ENCODE measurements at regions not wholly inside any gene's neighbourhood (a gene's known extent, or its start where the extent isn't known, plus 50 kb on each side); places are given as distances from the start of the nearest gene placed in this dataset.
"Not testable (repeated sequence)": the region's sequence is repeated elsewhere in the genome, so short reads cannot be mapped to it uniquely, and the experiment has no call there.

DNA sequence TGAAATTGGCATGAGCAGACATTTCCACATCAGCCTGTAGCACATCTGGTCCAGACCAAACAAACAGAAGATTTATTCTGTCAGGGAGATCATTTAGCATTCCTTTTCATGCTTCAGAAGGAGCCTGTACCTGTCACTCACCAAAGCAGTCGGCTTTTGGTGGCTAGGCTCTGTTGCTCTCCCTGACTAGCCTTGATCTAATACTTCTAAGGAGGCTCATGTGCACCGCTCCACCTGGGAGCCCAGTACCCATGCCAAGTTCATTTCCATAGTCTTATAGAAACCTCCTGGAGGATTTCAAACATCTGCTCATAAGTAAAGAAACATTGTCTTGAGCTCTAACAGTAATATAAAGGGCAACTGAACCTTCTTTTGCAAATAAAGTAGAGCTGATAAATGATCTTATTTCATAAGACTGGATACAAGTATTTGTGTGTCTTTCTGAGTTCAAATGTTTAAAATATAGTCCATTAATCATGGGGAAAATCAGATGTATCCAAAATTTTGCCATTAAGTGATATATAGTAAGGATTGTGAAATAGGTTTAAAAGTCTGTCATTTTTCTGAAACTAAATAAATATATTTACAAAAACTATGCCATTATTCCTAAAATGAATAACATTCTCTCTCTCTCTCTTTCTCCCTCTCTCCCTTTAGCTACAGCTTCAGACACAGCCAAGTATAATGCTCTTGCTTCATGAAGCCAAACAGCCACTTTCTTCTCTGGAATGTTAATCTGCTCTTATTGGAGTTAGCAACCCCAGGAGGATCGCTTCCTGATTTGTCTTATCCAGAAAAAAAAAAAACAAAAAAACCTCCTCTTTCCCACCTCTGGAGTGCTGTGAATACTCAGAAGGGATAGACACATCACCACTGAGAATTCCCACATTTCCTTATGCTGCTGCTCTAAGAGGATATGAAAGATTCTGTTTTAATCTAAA is 192.7 kb upstream of the TFAP2D start:
- DNase-seq: no peak

DNA sequence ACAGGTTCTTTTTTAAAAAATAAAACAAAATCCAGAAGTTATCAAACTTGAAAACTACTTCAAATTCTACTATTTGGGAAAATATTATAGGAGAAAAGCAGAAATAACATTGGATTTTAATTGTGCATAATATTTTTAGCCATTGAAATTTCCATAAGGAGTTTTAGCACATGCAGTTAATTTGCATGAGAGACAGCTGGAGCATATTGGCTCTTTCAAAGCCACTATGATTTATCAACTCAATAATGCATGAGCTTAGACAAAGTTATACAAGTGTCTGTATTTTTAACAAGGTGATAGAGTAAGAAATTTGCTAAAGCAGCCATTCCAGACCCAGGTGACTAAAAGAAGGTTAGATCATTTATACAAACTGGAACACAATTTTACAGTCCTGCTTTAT is 189.0 kb upstream of the TFAP2D start:
- DNase-seq: no peak

DNA sequence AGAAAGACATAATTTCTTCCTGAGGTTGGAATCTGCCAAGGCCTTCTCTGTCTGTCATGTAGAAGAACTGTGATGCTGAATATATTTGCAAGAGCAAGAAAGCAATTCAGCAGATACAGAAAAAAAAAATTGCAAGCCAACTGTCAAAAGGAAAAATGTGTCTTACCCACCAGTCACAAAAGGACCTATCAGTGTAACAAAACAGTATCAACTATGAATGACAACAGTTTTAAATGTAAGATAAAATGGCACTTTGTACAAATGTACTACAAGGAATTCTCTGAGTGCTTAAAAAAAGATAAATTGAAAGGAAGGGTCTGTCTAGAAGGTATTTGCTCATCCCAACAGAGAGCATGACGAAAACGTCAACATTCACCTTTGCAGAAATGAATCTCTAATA is 185.3 kb upstream of the TFAP2D start:
- no peak for DNase-seq

DNA sequence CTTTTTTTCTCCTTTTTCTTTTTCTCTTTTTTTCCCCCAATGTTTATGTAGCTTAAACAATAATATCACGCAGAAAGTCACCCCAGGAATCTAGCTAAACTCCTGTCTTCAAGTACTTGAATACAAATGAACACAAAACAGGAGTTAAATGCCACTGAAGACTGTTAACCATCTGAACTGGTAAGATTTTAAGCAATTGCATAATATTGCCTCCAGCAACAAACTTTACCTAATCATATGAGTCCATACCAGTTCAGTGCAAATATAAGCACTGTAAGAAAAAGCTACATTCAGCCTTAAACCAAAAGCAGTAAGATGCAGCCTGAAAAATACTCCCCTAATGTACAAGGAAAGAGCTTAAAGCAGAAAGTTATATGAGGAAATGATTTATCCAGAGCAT is 173.9 kb upstream of the TFAP2D start:
- no peak for DNase-seq

DNA sequence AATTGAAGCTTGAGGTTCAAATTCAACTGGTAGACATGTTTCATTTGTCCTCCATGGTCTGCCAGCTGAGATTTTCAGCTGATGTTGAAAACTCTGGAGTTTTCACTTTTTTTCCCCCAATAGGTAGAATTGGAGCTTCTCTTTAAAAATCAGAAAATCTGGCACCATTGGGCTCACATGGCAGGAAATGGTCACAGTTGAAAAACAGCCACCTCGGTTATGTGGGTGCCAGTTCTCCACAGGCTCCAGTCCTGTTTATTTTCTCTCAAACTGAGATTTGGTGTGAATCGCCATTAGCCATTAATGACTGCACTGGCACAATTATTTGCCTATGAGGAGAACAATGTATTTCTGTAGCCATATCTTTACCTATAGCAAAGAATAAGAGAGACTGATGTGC is 171.4 kb upstream of the TFAP2D start:
- DNase-seq: no peak

DNA sequence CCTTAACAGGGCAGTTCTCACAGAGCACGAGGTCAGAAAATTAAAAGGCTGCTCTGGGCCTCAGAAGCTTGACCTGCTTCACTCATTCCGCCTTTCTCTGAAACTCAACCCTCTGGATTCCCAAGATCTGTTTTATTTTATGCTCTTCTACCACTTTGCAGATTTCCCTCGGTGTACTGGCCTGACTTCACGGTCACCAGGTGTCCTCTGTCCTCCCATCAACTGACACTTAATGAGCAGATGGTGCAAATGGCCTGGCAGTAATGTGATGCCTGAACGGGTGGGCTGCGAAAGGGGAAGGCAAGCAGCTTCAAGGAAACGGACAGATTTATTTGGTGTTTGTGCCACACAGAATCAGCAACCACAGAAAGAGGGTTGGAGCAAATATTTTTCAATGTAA is 169.7 kb upstream of the TFAP2D start:
- DNase-seq: no peak

DNA sequence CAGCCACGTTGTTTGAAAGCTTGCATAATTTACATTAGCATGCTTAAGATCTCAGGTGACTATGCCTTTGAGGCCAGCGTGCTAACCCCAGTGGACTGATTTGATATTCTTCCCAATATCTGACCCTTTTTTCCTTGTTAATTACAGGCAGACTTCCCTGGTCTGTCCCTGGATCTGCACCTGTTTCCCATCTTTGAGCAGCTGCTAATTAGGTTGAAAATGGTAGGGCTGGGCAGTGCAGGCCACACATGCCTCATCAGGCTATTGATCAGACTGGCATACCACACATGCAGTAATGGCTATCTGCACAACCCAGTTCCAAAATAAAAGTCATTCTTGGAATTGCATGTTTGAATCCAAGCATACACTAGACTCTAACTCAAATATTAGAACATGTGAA is 164.3 kb upstream of the TFAP2D start:
- DNase-seq: no peak

DNA sequence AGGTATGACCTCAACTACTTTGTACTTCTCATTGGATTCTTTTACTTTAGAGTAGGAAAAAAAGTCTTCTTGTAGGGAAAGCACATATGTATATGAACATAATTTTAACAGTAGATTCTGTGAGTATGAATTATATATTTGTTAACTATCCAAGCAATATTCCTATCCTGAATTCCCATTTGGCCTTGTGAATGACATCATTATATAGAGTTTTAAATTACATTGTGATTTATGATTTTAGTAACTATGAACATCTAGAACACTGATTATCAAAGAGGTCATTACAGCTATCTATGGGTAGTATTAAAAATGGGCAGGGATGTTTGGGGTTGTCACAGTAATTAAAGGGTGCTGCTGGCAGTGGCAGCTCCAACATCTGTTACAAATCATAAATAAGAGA is 163.9 kb upstream of the TFAP2D start:
- no peak for DNase-seq

DNA sequence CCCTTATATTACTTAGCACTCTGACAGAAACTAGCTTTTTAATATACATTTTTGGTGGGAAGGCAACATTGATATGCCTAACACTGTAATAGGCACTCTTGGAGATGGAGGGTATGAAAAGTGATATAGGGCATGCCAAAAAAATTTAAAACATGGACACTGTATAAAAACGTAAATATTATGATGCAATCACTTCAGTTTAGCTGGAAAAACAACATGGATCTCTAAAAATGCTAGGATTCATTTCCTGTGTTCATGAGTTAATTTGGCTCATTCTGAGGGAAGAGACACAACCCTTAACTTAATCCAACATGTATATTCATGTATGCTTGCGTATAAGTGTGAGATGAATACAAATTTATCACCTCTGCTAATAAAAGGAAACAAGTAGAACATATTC is 157.3 kb upstream of the TFAP2D start:
- no peak for DNase-seq

DNA sequence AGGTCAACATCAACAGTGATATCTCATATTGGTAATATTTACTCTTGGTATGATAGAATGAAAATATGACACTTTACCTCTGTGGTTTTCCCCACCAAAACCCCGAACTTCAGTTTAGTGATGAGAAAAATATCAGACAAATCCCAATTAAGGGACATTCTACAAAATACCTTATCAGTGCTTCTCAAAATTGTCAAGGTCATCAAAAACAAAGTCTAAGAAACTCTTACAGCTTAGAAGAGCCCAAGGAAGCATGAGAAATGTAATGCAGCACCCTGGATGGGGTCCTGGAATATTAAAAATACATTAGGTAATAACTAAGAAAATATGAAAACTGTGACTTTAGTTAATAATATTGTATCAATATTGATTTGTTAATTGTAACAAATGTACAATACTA is 148.3 kb upstream of the TFAP2D start:
- no peak for DNase-seq

DNA sequence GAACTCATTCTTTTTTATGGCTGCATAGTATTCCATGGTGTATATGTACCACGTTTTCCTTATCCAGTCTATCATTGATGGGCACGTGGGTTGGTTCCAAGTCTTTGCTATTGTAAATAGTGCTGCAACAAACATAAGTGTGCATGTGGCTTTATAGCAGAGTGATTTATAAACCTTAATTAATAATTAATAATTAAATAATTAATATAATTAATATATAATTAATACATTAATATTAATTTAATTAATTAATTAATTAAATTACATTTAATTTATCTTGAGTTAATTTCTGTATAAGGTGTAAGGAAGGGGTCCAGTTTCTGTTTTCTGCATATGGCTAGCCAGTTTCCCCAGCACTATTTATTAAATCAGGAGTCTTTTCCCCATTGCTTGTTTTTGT is 142.1 kb upstream of the TFAP2D start:
- DNase-seq: not testable (repeated sequence)

DNA sequence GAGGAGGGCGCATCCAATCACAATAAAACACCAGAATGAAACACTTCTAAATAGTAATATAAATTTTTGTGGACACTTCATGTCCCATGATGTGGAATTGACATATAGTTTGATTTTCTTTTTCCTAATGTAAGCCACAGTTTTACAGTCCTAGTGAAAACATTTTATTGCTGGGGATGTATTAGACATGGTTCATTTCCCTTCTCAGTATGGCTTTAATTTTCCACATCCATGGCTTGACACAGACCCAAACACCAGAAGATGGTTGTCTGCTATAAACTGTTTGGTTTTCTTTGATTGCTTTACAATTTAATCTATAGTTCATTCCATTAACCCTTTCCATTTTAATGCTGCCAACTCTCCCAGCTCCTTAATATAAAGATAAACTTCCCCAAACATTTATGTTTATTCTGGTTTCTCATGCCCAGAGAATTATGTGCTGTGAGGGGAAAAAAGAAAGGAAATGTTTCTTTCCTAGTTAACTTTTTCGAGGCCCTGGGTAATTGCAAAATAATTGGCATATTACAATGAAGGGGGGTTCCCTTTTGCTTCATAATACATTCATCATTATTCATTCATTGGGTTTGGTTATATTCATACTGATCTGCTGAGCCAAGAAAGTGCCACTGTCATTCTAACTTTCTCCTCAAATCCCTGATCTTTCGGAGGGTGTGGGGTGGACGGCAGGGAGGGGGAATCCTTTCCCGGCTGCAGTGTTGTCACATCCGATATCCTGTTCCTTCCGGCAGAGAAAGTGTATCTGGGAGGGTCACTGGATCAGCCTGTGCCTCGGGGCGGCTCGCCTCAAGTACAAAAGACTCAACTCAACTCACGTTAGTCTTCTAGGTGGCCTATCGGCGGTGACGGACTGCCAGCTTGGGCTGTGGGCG is 127.6 kb upstream of the TFAP2D start:
- DNase-seq: no peak

DNA sequence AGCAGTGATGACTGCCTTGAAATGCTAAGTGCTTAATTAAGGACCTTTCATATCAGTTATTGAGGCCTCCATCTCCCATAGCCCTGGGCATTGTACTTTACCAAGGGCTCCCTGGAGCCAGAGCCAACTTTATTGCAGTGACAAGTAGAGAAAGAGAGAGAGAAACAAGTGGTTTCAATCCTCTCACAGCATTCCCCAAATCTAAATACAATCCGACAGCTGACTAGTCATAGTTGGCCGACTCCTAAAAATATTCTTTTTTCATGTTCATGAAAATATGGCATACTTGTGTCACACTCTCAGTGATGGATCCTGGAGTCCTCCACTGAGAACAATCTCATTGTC is 127.0 kb upstream of the TFAP2D start:
- no peak for DNase-seq

DNA sequence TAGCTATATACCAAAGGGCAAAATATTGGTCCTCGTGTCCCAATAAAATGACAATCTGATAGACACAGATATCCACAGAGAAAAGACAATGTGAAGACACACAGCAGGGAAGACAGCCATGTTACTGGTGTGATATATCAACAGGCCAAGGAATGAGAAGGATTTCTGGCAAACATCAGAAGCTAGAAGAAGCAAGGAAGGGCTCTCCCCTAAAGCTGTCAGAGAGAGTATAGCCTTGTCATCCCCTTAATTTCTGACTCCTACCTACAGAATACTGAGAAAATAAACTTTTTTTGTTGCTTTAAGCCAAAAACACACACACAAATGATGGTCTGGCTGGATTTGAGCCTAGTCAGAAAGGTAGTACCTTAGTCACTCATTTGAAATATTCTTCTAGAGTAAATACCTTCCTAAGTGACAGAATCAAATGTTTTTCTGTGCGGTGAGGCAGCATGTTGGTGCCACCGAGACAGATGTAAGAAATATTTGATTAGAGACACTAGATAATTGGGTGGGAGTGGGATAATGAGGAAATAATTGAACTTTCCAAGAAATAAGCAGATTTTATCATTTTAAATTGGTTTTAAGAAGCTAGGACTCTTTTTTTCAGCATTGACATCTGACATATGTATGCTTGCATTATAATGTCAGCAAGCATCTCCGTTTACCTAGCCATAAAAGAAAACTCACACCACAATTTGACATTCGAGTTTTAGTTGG is 123.4 kb upstream of the TFAP2D start:
- DNase-seq: no peak

DNA sequence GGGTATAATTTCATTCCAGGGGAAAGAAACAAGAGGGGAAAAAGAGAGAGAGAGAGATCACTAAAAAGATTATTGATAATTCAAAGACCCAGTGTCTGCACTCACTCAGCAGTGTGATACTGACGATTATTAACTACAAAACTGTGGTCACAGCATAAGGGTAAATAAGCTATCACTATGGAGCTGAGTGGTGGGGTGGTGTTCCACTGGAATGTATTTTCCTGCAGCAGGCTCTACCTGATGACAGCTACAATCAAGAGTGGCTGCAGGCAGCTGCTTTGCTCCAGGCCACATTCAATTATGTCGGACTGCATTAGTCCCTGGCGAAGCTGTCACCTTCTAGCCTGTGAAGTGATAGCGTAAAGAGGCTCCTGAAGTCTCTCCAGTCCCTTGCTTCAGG is 122.2 kb upstream of the TFAP2D start:
- DNase-seq: no peak

DNA sequence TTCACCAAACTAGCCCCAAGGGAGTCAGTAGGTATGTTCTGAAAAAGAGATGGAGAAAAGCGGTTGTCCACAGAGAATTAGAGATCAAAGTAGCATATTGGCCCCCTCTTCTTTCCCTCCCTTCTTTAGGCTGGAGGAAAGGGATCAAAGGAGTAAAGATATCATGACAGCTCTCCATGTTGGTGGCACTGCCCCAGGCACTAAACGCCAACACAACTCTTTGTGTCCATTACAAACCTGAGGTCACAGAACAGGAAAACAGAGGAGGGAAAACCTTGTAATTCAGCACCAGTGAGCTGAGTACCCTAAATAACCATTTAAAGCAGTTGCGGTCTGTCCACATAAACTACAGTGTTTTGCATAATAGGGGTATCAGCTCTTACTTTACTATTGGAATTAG is 113.0 kb upstream of the TFAP2D start:
- no peak for DNase-seq

DNA sequence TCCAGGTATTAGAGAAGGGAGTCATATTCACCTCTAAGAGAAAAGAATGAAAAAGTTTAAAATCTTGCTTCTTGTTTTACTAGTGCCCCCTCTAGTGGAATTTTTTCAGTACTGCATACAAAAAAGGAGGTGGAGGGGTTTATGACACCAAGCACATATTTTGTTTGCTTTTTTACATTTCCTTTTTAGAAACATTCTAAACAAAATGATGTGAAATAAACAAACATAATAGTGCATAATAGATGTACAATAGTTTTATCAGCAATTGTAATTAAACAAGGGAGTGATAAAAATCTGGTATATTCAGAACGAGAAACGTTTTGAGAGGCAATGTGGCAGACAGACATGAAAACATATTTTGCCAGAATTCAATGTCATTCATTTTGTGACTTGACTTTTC is 111.0 kb upstream of the TFAP2D start:
- DNase-seq: peak; percentile 10

DNA sequence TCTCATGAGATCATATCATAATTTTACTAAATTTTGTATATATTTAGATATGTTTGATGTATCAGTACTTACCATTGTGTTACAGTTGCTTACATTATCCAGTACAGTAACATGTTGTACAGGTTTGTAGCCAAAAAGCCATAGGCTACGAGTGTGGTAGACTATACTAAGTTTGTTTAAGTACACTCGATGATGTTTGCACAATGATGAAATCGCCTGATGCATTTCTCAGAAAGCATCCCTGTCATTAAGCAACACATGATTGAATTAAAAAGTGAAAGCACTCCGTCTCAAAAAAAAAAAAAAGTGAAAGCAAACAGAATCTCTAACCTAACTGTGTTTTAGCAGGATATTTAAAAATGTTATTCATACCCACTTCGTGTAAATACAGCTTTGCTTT is 104.9 kb upstream of the TFAP2D start:
- no peak for DNase-seq

DNA sequence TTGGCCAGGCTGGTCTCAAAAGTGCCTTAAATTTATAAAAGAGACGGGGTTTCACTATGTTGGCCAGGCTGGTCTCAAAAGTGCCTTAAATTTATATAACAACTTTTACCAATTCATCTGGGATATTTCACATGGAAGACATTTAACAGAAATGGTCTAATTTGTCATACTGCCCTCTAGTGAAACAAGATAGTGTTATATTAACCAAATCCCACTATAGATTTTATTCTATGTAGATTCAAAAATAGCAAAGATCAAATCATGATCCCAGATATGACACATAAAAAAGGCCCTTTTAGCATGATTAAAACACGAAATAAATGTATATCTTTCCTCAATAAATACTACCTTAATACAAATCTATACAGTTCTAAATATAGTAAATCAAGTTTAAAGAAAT is 102.8 kb upstream of the TFAP2D start:
- no peak for DNase-seq

DNA sequence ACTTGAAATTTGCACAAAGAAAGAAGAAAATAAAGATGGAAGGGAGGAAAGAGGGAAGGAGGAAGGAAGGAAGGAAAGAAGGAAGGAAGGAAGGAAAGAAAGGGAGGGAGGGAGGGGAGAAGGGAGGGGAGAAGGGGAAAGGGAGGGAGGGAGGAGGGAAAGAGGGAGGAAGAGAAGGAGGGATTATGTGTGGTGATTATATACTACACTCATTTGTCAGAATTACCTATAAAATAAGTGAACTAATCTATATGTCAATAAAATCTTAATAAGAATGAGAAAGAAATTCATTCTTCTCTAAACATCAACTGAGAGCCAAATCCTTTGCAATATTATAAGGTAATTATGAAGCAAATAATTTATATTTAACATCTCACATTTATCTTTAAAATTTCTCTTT is 77.9 kb upstream of the TFAP2D start:
- DNase-seq: no peak

DNA sequence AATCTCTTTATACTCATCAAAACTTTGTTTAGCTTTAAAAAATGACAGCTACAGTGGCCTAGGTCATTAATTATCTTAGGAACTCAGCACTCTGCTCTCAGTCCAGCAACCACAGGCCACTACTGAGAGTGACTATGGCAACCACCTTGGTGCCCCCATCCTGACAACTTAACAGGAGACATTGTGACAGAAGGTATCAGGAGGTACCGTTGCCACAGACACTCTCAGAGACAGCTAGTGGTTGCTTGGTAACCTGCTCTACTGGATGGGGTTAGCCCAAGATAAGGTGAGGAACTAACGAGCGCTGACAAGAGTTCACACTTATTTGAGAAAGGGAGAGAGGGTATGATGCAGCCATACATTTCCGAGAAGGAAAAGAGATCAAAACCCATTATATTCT is 76.1 kb upstream of the TFAP2D start:
- DNase-seq: no peak

DNA sequence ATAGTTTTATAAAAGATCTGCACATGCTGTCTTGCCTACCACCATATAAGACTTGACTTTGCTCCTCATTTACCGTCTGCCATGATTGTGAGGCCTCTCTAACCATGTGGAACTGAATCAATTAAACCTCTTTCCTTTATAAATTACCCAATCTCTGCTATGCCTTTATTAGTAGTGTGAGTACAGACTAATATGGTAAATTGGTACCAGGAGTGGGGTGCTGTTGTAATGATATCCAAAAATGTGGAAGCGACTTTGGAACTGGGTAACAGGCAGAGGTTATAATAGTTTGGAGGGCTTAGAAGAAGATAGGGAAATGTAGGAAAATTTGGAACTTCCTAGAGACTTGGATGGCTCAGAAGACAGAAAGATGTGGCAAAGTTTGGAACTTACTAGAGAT is 64.2 kb upstream of the TFAP2D start:
- no peak for DNase-seq

DNA sequence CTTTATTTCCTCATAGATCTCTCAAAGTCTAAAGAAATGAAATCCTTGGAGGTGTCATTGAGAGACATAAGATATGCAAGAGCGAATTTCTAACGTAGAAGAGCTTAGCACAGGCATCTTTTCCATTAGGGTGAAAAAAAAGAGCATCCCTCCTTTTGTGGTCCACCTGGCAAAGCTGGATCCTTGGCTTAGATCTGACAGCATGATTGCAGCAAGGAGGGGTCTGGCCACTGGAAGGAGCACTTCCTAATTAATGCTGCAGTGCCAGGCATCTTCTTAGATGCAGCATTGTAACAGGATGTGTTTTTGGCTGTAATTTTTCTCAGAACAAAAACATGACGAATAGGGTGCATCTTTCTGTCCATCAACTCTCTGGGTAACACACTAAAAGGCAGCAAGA is 60.1 kb upstream of the TFAP2D start:
- no peak for DNase-seq

DNA sequence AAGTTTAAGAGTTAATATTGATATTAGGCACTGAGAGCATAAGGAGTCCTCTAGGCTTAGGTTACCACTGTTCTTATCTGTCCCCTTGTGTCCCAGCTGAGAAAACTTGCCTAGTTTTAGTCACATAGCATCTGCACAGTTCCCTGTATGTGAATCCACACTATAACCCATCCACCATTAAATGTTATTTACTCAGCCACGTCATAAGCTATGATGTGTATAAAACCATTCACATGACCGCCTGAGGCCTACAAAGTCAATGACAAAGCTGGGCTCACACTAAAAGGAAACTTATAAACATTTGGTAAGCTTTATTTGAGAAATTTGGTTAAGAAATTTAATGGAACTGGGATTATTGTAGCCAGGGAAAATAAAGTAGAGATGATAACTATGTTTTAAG is 59.2 kb upstream of the TFAP2D start:
- no peak for DNase-seq
